IMR-90 (cell line): ENCODE measurements at regions not wholly inside any gene's neighbourhood (a gene's known extent, or its start where the extent isn't known, plus 50 kb on each side); places are given as distances from the start of the nearest gene placed in this dataset.

Source experiments
- ATAC-seq: fragments of 200-7000 bp; cut with Tn5 transposase; 2 replicates; pipeline ENCODE4 v1.9.1; 2020; ENCODE audit warnings: low read depth, mild to moderate bottlenecking, moderate library complexity
- BruUV-seq: library from RNA; stranded (reverse); fragments of 400-500 nt; replicated peaks from 2 replicates; lab custom pipeline; 2021; lab: Mats Ljungman, UMichigan
- CTCF ChIA-PET: fragments of 300-600 bp; formaldehyde crosslinking; extraction: SDS; loops from one replicate; lab custom pipeline; 2021; ENCODE audit warnings: antibody characterized with exemption; lab: Yijun Ruan, JAX
- POLR2A ChIA-PET: fragments of 300-600 bp; sonication (Branson Sonifier 250); formaldehyde crosslinking; loops from one replicate; lab custom pipeline; 2022; ENCODE audit warnings: antibody characterized with exemption; ENCODE audit not compliant: unreplicated experiment; lab: Charles Lee
- DNase-seq: peaks from one replicate; pipeline ENCODE4 v3.0.0; 2013
- H2AFZ ChIP-seq: replicated peaks from 2 replicates; pipeline ENCODE3; 2013; ENCODE audit warnings: low read length, mild to moderate bottlenecking; ENCODE audit not compliant: poor library complexity
- H2AK5ac ChIP-seq: 2 replicates; pipeline ENCODE4 v1.6.1; 2013; ENCODE audit warnings: low read depth, low read length, inconsistent platforms
- H2AK9ac ChIP-seq: replicated peaks from 2 replicates; pipeline ENCODE3; 2013; ENCODE audit warnings: mild to moderate bottlenecking, low read depth, low read length, moderate library complexity; ENCODE audit not compliant: poor library complexity
- H2BK120ac ChIP-seq: 2 replicates; pipeline ENCODE4 v1.6.1; 2013; ENCODE audit warnings: low read depth, low read length, inconsistent platforms
- H2BK15ac ChIP-seq: 3 replicates; pipeline ENCODE4 v1.6.1; 2013; ENCODE audit warnings: low read depth, low read length, inconsistent platforms
- H2BK20ac ChIP-seq: 2 replicates; pipeline ENCODE4 v1.6.1; 2013; ENCODE audit warnings: low read depth, mild to moderate bottlenecking, inconsistent platforms, low read length, moderate library complexity
- H2BK5ac ChIP-seq: 2 replicates; pipeline ENCODE4 v1.6.1; 2013; ENCODE audit warnings: mild to moderate bottlenecking, low read depth, low read length, inconsistent platforms; ENCODE audit not compliant: poor library complexity, severe bottlenecking
- H3K14ac ChIP-seq: replicated peaks from 2 replicates; pipeline ENCODE4 v1.6.1; 2013; ENCODE audit warnings: low read depth, low read length, inconsistent platforms
- H3K18ac ChIP-seq: 2 replicates; pipeline ENCODE4 v1.6.1; 2013; ENCODE audit warnings: low read depth, low read length, control low read depth
- H3K23ac ChIP-seq: 2 replicates; pipeline ENCODE4 v1.6.1; 2013; ENCODE audit warnings: low read depth, low read length, inconsistent platforms
- H3K27ac ChIP-seq: 2 replicates; pipeline ENCODE4 v1.5.1; 2013; ENCODE audit warnings: mild to moderate bottlenecking, control low read depth, low read length; ENCODE audit not compliant: insufficient read depth
- H3K27me3 ChIP-seq: 2 replicates; pipeline ENCODE4 v1.6.1; 2013; ENCODE audit warnings: low read length; ENCODE audit not compliant: control insufficient read depth, insufficient read depth
- H3K36me3 ChIP-seq: 2 replicates; pipeline ENCODE4 v1.6.1; 2013; ENCODE audit warnings: low read length, mixed read lengths; ENCODE audit not compliant: control insufficient read depth, insufficient read depth
- H3K4ac ChIP-seq: 2 replicates; pipeline ENCODE4 v1.6.1; 2013; ENCODE audit warnings: low read depth, low read length, inconsistent platforms
- H3K4me1 ChIP-seq: 2 replicates; pipeline ENCODE4 v1.6.1; 2013; ENCODE audit warnings: low read length, mixed read lengths; ENCODE audit not compliant: control insufficient read depth, insufficient read depth
- H3K4me2 ChIP-seq: 2 replicates; pipeline ENCODE4 v1.6.1; 2013; ENCODE audit warnings: low read depth, mild to moderate bottlenecking, control low read depth, low read length, moderate library complexity
- H3K4me3 ChIP-seq: 2 replicates; pipeline ENCODE4 v1.5.1; 2013; ENCODE audit warnings: low read depth, mild to moderate bottlenecking, control low read depth, low read length, moderate library complexity; ENCODE audit not compliant: insufficient read depth
- H3K56ac ChIP-seq: 2 replicates; pipeline ENCODE4 v1.6.1; 2013; ENCODE audit warnings: low read length, inconsistent platforms; ENCODE audit not compliant: insufficient read depth; ENCODE audit errors: extremely low read depth
- H3K79me1 ChIP-seq, 2 experiments: 2 replicates each; pipeline ENCODE4 v1.6.1; 2013; ENCODE audit warnings: low read length in 2 of 2, inconsistent platforms in 1 of 2, low read depth in 1 of 2
- H3K9ac ChIP-seq: 2 replicates; pipeline ENCODE4 v1.6.1; 2013; ENCODE audit warnings: low read depth, low read length, control low read depth
- H3K9me1 ChIP-seq: 2 replicates; pipeline ENCODE4 v1.6.1; 2013; ENCODE audit warnings: low read length, inconsistent platforms; ENCODE audit not compliant: insufficient read depth
- H3K9me3 ChIP-seq: 2 replicates; pipeline ENCODE4 v1.6.1; 2013; ENCODE audit warnings: low read length; ENCODE audit not compliant: control insufficient read depth, insufficient read depth
- H4K20me1 ChIP-seq: 2 replicates; pipeline ENCODE4 v1.6.1; 2013; ENCODE audit warnings: low read length, inconsistent platforms; ENCODE audit not compliant: insufficient read depth
- H4K5ac ChIP-seq: 2 replicates; pipeline ENCODE4 v1.6.1; 2013; ENCODE audit warnings: mild to moderate bottlenecking, low read depth, low read length, control low read depth
- H4K8ac ChIP-seq, 2 experiments: 2 replicates each; pipeline ENCODE4 v1.6.1; 2013; ENCODE audit warnings: low read depth in 2 of 2, low read length in 2 of 2, control low read depth in 1 of 2, inconsistent platforms in 1 of 2
- H4K91ac ChIP-seq: 2 replicates; pipeline ENCODE4 v1.6.1; 2013; ENCODE audit warnings: low read depth, low read length, inconsistent platforms; ENCODE audit not compliant: insufficient read depth
- BHLHE40 ChIP-seq: fragments of 150-350 bp; IDR thresholded peaks from 2 replicates; pipeline ENCODE4 v1.6.1; 2016; ENCODE audit warnings: mild to moderate bottlenecking, low read depth, low read length
- CEBPB ChIP-seq: IDR thresholded peaks from 2 replicates; pipeline ENCODE4 v1.6.1; 2012; ENCODE audit warnings: low read depth, low read length, improper control_type of control experiment
- CHD1 ChIP-seq: IDR thresholded peaks from 2 replicates; pipeline ENCODE4 v1.6.1; 2012; ENCODE audit warnings: low read depth, low read length, improper control_type of control experiment
- ELK1 ChIP-seq: fragments of 150-350 bp; IDR thresholded peaks from 2 replicates; pipeline ENCODE4 v1.6.1; 2016; ENCODE audit warnings: low read depth, mild to moderate bottlenecking, low read length, moderate library complexity, borderline replicate concordance
- MAFK ChIP-seq: IDR thresholded peaks from 2 replicates; pipeline ENCODE4 v1.6.1; 2012; ENCODE audit warnings: low read depth, low read length, improper control_type of control experiment
- MAZ ChIP-seq: IDR thresholded peaks from 2 replicates; pipeline ENCODE4 v1.6.1; 2012; ENCODE audit warnings: low read depth, mild to moderate bottlenecking, low read length, improper control_type of control experiment, moderate library complexity, borderline replicate concordance
- MXI1 ChIP-seq: IDR thresholded peaks from 2 replicates; pipeline ENCODE4 v1.6.1; 2012; ENCODE audit warnings: low read depth, mild to moderate bottlenecking, low read length, moderate library complexity, borderline replicate concordance
- NFE2L2 ChIP-seq: fragments of 150-350 bp; IDR thresholded peaks from 2 replicates; pipeline ENCODE4 v1.6.1; 2016; ENCODE audit warnings: low read depth, mild to moderate bottlenecking, low read length
- POLR2A ChIP-seq: IDR thresholded peaks from 2 replicates; pipeline ENCODE4 v1.6.1; 2012; ENCODE audit warnings: mild to moderate bottlenecking, low read depth, low read length
- RAD21 ChIP-seq: IDR thresholded peaks from 2 replicates; pipeline ENCODE4 v1.6.1; 2012; ENCODE audit warnings: low read length, improper control_type of control experiment
- RCOR1 ChIP-seq: IDR thresholded peaks from 2 replicates; pipeline ENCODE4 v1.6.1; 2012; ENCODE audit warnings: mild to moderate bottlenecking, low read length, improper control_type of control experiment; ENCODE audit not compliant: insufficient replicate concordance
- SMC3 ChIP-seq: fragments of 150-350 bp; IDR thresholded peaks from 2 replicates; pipeline ENCODE4 v1.6.1; 2016; ENCODE audit warnings: low read depth, mild to moderate bottlenecking, antibody characterized with exemption, low read length, moderate library complexity
- USF2 ChIP-seq: fragments of 150-350 bp; IDR thresholded peaks from 2 replicates; pipeline ENCODE4 v1.6.1; 2017; ENCODE audit warnings: mild to moderate bottlenecking, antibody characterized with exemption, low read length, low read depth
- WGBS, 2 experiments: methylation state at CpG; one replicate each; pipeline versions ENCODE4 v1.1.5 to v1.1.7; 2013; ENCODE audit warnings: missing lambda C conversion rate in 2 of 2; ENCODE audit not compliant: insufficient read length in 1 of 2; ENCODE audit errors: extremely low coverage in 2 of 2; 5-methylcytosine and 5-hydroxymethylcytosine counted together
- dilution Hi-C: fragments of 300-500 bp; cut with HindIII; formaldehyde crosslinking; loops from one replicate; pipeline ENCODE4 v1.14.3; 2018; ENCODE audit warnings: low sequenced_read_pairs; ENCODE audit not compliant: unreplicated experiment
- in situ Hi-C: fragments of 300-500 bp; cut with MboI; formaldehyde crosslinking; loops from 3 replicates; pipeline ENCODE4 v1.14.3; 2019; ENCODE audit warnings: low sequenced_read_pairs, inconsistent platforms, mixed read lengths
- intact Hi-C: fragments of 100-400 bp; cut with micrococcal nuclease; formaldehyde crosslinking; loops from 2 replicates; pipeline ENCODE4 v1.10.0; 2022

- H3K9ac ChIP-seq, result no peak overlapping the region
- no peak overlapping the region for H4K5ac ChIP-seq
- no peak overlapping the region for H3K4ac ChIP-seq
- H4K8ac ChIP-seq, result no peak overlapping the region
- H2BK5ac ChIP-seq, result no peak overlapping the region
- H3K9me1 ChIP-seq, result no peaks in the 10 kb centered on the region
- H3K4me1 ChIP-seq, result no peaks in the 10 kb centered on the region
- dilution Hi-C loops, result no loop called here
- no peak overlapping the region for H2AK5ac ChIP-seq
- in situ Hi-C loops, result no loop called here
- no TSS peak for BruUV-seq
- WGBS, 2 experiments, result 25% methylated on average over 2 of the region's 5 CpGs; no CpG with 5 or more reads in 1 of the 2 experiments
- ChIA-PET POLR2A (no interaction called here), CTCF (no interaction called here)
- TF ChIP-seq MAZ (no peak), ELK1 (no peak), SMC3 (no peak), MAFK (no peak), MXI1 (no peak), CHD1 (no peak), RCOR1 (no peak), POLR2A (no peak), RAD21 (no peak), BHLHE40 (no peak), USF2 (no peak), CEBPB (no peak), NFE2L2 (no peak)
- no peaks in the 10 kb centered on the region for H3K9me3 ChIP-seq
- H3K14ac ChIP-seq, result no peak overlapping the region
- no peak overlapping the region for H2AFZ ChIP-seq
- no peak overlapping the region for H4K91ac ChIP-seq
- no peak overlapping the region for H3K4me3 ChIP-seq
- DNase-seq, result no peak
- no peak overlapping the region for H2BK15ac ChIP-seq
- H3K56ac ChIP-seq, result no peak overlapping the region
- no peaks in the 10 kb centered on the region for H3K36me3 ChIP-seq
- H2BK120ac ChIP-seq, result no peak overlapping the region
- no peak overlapping the region for H2BK20ac ChIP-seq
- no peaks in the 10 kb centered on the region for H4K20me1 ChIP-seq
- no peak overlapping the region for H3K27ac ChIP-seq
- no peak overlapping the region for H3K23ac ChIP-seq
- intact Hi-C loops, result no loop called here
- no peak for ATAC-seq
- no peak overlapping the region for H2AK9ac ChIP-seq
- H3K4me2 ChIP-seq, result no peak overlapping the region
- H3K79me1 ChIP-seq, result no peaks in the 10 kb centered on the region
- H3K27me3 ChIP-seq, result no peaks in the 10 kb centered on the region
- H3K18ac ChIP-seq, result no peak overlapping the region
Observed at GRCh38 chr12:111066744-111067437, 146.5 kb upstream of the MYL2 start.
